GM19239 (cell line): ENCODE measurements at regions not wholly inside any gene's neighbourhood (a gene's known extent, or its start where the extent isn't known, plus 50 kb on each side); places are given as distances from the start of the nearest gene placed in this dataset.

Source experiments
- DNase-seq: peaks from one replicate; pipeline ENCODE4 v3.0.0; 2011; ENCODE audit warnings: low spot score; ENCODE audit not compliant: insufficient read length
- FAIRE-seq: peaks from 2 replicates; lab custom pipeline; 2011; peaks lifted over from hg19 to GRCh38; lab: Jason Lieb, UNC

GRCh38 chr3:24829011-24829581 is 334.4 kb upstream of the THRB start:
- no peak for DNase-seq
- FAIRE-seq, result no peak

GRCh38 chr3:24829629-24830229 is 335.1 kb upstream of the THRB start:
- DNase-seq (no peak), FAIRE-seq (no peak)

DNA sequence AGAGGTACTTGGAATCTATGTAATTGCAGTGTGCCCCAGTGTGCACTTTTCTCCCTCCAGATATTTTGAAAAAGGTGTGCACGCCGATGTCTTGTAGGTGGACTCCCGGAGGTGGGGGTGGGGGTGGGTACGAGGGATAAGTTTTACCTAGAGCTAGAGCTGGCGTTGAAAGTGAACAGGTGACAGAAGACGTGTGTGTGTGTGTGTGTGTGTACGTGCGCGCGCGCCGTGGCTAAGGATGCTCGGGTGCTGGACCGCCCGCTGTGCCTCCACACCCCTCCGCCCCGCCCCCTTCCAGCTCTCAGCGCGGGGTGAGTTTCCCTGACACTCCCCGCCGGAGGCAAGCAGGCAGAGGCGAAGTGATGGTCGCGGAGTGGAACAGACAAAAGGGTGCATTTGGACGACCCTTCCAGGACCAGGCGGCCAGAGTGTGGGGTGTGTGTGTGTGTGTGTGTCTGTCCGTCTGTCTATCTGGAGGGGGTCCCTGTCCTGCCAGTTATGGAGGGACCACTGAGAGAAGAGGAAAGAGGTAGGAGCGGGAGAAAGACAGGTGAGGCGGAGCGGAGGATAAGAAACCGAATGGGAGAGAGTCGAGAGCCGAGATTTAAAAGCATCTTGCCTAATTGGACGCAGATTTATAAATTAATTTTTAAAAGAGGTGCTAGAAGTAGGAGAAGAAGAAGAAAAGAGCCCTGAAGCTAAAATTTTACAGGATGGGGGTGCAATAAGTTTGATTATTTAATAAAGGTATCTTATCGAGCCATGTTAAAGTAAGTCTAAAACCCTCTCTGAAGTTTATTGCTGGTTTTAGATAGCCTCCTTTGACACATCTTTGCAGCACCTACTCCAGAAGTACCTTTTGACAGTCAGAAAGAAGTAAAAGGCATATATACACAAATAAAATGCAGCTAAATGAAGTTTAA is 335.8 kb upstream of the THRB start:
- FAIRE-seq (no peak), DNase-seq (no peak)

DNA sequence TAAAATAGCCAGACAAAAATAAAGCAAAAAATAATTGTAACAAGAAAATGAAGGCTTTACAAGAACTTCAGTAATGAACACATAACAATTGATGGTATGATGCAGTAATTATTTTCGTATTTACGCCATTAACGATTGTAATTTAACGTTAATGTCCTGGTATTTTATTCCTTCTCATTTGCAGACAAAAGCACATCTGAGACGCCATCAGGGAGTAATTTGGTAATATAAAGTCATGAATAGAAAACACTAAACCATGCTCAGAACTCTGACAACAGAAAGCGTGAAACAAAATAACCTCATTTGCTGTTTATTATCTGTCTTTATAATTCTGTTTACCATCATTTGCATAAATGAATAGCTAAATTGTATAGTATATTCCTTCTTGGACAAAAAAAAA is 336.6 kb upstream of the THRB start:
- FAIRE-seq (no peak), DNase-seq (no peak)

GRCh38 chr3:24832891-24833290 is 338.2 kb upstream of the THRB start:
- FAIRE-seq (no peak), DNase-seq (no peak)

GRCh38 chr3:24834442-24834841 is 339.8 kb upstream of the THRB start:
- DNase-seq (no peak), FAIRE-seq (no peak)

GRCh38 chr3:24835510-24835909 is 340.9 kb upstream of the THRB start:
- DNase-seq, result no peak
- no peak for FAIRE-seq

DNA sequence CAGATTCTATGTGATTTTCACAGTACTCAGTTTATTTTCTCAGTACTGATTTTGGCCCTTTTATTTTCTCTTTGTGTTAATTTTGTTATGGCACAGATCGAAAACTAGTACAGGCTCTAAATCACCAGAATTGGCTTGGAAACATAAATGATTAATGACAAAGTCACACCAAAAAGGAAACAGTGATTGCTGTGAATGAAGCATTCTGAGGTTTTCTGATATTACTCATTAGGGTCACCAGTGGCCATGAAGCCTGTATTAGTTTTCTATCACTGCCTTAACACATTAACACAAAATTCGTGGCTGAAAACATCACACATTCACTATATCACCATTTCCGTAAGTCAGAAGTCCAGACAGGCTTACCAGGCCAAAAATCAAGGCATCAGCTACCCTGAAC is 343.0 kb upstream of the THRB start:
- no peak for DNase-seq
- FAIRE-seq, result no peak

DNA sequence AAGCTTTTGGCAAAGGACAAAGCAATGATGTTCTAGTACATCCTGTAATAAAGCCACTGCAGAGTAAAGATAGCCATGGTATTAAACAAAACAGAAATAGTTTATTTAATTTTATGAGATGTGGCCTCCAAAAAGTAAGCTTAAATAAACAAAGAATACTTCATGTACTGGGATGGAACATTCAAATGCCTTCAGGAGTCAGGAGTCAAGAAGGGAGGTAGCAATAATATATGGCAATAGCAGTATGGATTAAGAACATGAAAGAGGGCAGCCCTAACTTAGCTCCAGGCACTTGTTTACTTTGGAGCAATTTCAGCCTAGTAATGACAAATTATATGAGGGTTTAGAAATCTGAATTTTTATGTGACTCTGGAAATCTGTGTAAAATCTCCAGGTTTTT is 343.9 kb upstream of the THRB start:
- no peak for DNase-seq
- no peak for FAIRE-seq

DNA sequence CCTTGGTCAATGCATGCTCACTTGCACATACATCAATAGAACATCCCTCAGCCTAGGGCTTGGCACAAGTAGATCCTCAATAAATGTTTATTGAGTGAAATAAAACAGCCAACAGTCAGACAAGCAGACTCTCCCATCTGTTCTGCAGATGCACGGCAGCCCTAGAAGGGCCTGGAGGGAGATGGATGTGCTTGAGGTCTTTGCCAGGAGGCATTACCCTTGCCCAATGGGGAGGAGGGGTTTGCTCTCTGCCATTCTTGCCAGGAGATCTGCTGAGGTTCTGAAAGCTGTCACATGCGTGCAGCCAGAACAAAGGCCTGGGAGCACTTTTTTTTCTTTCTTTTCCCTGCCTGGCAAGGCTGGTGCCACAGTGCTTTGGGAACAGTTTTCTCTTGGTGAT is 349.3 kb upstream of the THRB start:
- DNase-seq (no peak), FAIRE-seq (no peak)

GRCh38 chr3:24845524-24846155 is 351.0 kb upstream of the THRB start:
- DNase-seq (no peak), FAIRE-seq (no peak)

GRCh38 chr3:24846286-24846860 is 351.7 kb upstream of the THRB start:
- DNase-seq (no peak), FAIRE-seq (no peak)

- DNase-seq (no peak), FAIRE-seq (no peak)
These were observed 355.6 kb upstream of the THRB start for GRCh38 chr3:24850245-24850644.

- DNase-seq, result no peak
- no peak for FAIRE-seq
These were observed 359.2 kb upstream of the THRB start for GRCh38 chr3:24853685-24854490.

GRCh38 chr3:24854748-24855147 is 360.1 kb upstream of the THRB start:
- FAIRE-seq (no peak), DNase-seq (no peak)

DNA sequence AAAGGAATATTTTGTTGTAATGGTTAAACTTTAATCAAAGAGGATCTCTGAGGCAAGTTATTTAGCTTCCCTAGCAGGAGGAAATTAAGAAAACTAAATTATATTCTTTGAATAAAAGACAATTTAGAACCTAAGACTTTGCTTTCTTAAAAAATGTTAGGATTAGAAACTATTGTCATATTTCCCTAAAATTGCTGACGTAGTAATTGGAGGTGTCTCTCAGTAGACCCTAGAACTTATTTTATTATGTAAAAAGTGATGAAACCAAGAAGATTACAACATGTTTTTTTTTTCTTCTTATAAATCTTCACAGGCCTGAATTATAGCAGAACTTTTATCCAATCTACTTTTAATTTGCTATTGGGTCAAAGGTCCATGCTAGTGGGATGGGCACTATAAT is 363.3 kb upstream of the THRB start:
- DNase-seq (no peak), FAIRE-seq (no peak)

DNA sequence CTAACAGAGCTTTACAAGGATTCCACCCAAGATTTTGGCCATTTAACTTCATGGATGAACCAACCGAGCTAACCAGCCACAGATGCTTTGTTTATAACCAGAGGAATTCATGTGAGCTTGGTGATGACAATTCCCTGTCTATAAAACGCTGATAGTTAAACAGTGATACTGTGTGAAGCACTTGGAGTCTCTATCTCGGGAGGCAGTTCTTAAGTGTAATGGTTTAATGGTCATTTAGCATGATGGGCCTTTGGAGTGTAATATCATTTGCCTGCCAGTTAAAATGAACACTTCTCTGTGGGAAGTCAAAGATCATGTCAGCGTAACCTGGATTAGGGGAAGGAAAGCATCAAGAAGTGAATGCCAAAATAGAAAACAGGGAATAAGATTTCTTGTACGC is 368.6 kb upstream of the THRB start:
- FAIRE-seq (no peak), DNase-seq (no peak)

DNA sequence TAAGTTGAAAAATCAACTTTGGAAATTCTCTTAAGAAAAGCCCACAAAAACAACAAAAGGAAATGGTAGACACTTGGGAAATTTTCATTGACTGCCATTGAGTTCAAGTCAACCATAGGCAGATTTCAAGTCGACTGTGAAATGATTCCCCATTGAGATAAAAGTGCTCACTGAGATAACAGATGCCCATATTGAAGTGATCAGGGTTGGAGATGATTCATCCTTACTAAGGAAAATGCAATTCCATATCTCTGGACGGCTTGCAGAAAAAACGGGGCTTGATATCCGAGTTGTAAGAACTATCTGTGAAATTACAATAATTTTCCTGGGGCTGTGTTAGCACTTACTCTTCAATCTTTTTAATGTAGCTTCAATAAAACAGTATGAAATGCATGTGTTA is 373.1 kb upstream of the THRB start:
- DNase-seq (no peak), FAIRE-seq (no peak)

- DNase-seq (no peak), FAIRE-seq (no peak)
These were observed 386.6 kb upstream of the THRB start for GRCh38 chr3:24881239-24881638.

DNA sequence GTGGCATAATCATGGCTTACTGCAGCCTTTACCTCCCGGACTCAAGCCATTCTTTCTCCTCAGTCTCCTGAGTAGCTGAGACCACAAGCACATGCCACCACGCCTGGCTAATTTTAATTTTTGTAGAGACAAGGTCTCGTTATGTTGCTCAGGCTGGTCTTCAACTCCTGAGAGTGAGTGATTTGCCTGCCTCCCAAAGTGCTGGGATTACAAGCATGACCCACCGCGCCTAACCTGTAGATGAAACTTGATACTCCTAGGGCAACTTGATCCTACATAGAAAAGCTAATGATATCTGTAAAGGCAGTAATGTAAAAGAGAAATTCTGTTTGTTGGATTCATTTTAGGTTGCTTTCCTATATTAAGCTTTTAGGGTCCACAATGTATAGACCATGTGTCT is 391.9 kb upstream of the THRB start:
- FAIRE-seq, result no peak
- DNase-seq, result no peak
